ENCODE measurements at regions not wholly inside any gene's neighbourhood (a gene's known extent, or its start where the extent isn't known, plus 50 kb on each side); places are given as distances from the start of the nearest gene placed in this dataset.
"Not testable (repeated sequence)": the region's sequence is repeated elsewhere in the genome, so short reads cannot be mapped to it uniquely, and the experiment has no call there.

DNA sequence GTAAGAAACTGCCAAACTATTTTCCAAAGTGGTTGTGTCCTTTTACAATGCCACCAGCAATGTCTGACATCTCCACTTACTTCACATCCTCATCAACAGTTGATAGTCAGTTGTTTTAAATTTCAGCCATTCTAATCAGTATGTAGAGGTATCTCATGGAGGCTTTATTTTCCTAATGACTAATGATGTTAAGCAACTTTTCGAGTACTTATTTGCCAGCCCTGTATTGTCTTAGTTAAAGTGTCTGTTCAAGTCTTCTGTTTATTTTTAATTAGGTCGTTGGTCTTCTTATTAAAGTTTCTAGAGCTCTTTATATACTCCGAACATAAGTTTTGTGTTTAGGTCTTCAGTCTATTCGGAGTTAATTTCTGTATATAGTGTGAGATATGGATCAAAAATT lies 54.9 kb upstream of the NBPF12 start:
- DNase-seq (ENCODE audit: low read depth): not testable (repeated sequence)

DNA sequence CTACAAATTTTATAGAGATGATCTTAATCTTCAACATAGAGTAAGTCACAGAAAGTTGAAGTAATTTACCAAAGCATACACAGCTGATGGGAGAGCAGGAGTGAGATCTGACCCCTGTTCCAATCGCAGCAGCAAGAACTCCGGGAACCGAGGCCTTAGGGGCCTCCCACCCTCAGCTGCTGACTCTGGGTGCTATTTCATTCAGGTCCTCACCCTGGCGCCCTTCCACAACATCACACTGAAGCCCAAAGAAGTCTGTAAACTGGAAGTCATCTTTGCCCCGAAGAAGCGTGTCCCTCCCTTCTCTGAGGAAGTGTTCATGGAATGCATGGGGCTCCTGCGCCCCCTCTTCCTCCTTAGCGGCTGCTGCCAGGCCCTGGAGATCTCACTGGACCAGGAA lies 57.0 kb upstream of the NBPF12 start:
- not testable (repeated sequence) for DNase-seq (ENCODE audit: low read depth)

DNA sequence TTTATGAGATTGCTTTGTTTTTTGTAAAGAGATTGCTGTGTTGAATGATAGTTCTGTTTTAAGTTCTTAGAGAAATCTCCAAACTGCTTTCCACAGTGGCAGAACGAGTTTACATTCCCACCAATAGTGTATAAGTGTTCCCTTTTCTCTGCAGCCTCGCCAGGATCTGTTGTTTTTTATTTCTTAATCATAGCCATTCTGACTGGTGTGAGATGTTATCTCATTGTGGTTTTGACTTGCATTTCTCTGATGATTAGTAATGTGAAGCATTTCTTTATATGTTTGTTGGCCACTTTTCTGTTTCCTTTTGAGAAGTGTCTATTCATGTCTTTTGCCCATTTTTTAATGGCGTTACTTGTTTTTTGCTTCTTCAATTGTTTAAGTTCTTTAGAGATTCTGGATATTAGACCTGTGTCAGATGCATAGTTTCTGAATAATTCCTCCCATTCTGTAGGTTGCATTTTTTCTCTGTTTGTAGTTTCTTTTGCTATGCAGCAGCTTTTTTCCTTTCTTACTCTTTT lies 74.3 kb upstream of the NBPF12 start:
- DNase-seq (ENCODE audit: low read depth): not testable (repeated sequence)

DNA sequence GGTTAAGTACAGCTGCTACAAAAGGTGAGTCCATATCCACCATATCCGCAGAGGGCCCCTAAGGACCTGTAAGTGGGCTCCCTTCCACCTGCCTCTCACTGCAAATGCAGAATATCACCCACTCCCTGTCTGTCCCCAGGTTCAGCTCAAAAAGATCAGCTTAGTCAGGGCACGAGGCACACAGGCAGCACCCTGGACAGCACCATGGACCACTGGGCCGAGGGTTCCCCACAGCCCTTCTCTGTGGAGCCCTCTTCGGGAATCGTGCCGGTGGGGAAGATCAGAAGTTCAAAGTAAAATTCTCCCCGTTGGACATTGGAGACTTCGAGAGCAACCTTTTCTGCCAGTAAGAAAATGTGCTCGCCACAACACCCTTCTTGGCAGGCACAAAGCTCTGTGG lies 85.0 kb upstream of the NBPF12 start:
- not testable (repeated sequence) for DNase-seq (ENCODE audit: low read depth)

DNA sequence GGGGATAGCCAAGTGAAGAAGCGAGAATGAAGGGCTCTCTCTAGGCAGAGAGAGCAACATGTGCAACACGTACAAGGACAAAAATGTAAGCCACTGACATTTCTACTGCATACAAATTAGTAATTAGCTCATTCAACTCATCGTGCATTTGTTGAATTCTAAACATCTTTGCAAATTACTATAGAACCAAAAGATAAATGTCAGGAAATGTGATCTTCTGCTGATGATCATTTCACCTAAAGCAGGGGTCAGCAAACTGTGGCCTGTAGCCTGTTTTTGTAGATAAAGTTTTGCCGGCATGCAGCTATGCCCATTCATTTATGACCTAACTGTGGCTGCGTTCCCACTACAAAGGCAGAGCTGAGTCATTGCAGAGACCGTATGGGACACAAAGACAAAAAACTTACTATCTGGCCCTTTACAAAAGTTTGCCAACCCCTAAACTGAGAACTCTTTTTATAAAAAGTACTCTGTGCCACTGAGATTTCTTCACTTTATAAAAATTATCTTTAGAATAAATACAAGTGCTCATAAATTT lies 87.7 kb upstream of the NBPF12 start:
- not testable (repeated sequence) for DNase-seq (ENCODE audit: low read depth)

DNA sequence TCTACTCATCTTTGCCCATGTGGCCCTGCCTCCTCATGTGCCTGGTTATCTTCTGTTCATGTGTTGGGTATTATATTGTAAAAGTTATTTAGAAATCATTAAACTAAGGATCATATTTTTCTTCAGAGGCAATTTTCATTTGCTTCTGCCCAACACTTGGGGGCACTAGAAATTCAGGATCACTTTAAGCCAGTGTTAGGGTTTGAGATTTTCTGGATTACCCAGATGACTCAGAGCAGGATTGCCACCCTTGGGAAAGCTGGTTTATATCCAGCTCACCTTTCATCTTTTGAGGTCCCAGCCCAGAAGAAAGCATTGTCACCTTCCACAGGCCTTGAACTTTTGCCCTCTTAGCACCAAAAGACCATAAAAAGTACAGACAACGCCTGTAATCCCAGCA lies 99.4 kb upstream of the NBPF12 start:
- not testable (repeated sequence) for DNase-seq (ENCODE audit: low read depth)

DNA sequence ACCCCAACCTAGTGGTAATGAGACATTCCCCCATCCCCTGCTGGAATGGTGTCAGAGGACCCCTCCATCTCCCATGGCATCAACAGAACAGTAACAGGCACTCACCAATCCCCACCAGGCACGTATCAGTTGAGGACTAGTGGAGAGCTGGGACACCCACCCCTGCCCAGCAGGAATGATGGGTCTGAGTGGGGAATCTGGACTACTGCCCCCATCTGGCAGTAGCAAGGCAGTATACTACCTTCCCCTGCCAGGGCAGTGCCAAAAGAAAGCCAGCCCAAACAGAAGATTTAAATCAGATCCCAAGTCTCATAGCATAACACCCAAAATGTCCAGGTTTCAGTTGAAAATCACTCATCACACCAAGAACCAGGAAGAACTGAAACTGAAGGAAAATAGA lies 111.2 kb upstream of the NBPF12 start:
- not testable (repeated sequence) for DNase-seq (ENCODE audit: low read depth)

DNA sequence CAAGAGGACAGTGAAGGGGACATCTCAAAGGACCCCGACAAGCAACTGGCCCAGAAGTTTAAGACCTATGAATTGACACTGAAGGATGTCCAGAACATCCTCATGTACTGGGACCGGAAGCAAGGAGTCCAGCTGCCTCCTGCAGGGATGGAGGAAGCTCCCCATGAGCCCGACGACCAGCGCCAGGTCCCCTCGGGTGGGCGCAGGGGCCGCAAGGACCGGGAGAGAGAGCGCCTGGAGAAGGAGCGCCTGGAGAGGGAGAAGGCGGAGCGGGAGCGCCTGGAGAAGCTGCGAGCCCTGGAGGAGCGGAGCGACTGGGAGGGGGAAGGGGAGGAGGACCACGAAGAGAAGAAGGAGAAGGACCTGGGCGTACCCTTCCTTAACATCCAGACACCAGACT lies 143.9 kb upstream of the NBPF12 start:
- not testable (repeated sequence) for DNase-seq (ENCODE audit: low read depth)

DNA sequence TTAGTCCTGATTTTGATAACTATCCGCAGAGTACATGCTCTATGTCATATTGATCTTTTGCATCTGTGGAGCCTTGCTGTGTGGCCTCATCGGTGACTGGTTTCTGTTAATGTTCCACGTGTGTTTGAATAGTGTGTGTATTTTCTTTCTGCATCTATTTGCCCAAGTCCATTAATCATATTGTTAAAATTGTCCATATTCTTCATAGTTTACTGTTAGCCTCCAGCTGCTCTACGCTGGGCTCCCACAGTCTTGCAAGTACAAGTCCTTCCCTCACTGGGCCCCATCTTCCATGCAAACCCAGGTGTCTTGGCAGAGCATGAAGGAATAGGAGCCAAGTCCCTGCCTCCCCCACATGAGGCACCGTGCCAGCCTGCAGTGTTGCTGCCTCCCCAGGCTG lies 145.4 kb upstream of the NBPF12 start:
- DNase-seq (ENCODE audit: low read depth): not testable (repeated sequence)

DNA sequence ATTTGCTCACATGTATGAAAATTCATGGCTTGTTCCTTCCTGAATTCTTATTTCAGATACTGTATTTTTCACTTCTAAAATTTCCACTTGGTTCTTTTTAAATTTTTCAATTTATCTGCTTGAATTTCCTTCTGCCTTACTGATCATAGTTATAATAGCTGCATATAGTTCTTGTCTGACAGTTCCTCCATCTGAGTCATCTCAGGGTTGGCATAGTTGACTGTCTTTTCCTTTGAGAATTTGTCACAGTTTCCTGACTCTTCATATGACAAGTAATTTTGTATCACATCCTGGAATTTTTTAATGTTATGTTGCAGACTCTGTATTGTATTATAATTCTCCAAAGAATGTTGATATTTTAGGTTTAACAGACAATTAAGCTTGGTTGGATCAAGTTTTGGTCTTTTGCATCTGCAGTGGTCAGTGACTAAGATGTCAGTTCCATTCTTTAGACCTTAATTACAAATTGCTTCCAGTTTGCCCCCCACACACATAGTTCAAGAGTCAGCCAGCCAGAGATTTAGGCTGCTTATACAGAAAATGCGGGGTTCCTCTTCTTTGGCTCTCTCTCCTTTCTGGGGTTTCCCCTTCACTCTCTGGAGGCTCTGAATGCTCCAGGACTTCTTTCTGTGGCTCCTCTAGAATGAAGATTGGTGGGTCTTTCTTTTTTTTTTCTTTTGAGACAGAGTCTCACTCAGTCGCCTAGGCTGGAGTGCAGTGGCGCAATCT lies 153.7 kb upstream of the NBPF12 start:
- not testable (repeated sequence) for DNase-seq (ENCODE audit: low read depth)

DNA sequence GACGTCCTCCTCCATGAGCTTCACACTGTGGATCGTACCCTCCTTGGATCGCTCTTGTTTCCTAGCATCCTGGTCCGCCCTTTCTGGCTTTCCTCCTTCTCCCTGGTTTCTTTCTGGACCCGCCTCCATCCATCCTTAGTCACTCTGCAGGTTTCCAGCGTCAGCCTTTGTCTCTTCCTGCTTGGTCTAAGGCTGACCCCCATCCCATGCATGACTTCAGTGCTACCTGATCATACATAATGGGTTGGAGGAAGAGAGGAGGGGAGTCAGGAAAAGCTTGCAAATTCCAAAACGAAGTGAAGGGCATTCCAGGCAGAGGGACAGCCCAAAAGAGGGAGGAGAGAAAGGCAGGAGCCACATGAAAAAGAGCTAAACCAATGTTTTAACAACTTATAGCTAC lies 156.9 kb upstream of the NBPF12 start:
- DNase-seq (ENCODE audit: low read depth): not testable (repeated sequence)

DNA sequence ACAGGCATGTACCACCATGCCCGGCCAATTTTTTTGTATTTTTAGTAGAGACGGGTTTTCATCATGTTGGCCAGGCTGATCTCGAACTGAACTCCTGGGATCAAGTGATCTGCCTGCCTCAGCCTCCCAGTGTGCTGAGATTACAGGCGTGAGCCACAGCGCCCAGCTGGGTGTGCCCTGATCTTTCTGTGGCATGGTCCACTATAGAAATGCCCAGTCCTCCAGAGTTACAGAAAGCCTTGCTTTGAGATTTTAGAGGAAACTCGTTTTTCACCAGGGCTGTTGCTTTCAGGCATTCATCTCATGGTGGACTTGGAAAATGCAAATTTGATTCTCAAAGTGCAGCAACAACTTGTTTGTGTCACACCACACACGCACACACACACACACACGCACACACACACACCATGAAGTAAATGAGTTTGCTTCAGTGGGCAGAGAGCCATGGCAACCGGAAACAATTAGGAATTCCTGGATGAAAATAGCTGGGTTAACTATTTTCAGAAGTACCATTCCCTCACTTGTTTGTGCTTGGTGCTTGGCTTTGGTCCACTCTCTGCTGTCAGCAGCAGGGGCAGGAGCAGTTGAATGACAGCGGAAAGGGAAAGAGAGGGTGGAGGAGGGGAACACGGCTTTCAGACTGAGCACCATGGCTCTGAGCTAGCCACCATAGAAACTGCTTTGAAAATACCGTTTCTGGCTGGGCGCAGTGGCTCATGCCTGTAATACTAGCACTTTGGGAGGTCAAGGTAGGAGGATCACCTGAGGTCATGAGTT lies 160.1 kb upstream of the NBPF12 start:
- DNase-seq (ENCODE audit: low read depth): not testable (repeated sequence)

DNA sequence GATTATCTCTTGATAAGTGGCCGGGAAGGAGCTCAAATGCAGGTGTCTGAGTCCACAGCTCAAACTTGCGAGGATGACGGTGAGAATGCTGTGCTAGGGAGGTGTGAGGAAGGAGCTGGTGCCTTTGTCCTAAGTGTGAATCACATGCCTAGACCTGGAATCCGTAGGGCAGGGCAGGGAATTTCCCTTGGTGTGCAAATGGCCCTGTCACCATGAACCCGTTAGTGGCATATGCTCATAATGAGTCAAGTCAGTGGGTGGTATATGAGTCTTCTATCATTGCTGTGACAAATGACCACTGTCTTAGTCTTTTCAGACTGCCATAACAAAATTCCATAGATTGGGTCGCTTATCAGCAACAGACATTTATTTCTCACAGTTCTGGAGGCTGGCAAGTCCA lies 163.1 kb upstream of the NBPF12 start:
- DNase-seq (ENCODE audit: low read depth): not testable (repeated sequence)

DNA sequence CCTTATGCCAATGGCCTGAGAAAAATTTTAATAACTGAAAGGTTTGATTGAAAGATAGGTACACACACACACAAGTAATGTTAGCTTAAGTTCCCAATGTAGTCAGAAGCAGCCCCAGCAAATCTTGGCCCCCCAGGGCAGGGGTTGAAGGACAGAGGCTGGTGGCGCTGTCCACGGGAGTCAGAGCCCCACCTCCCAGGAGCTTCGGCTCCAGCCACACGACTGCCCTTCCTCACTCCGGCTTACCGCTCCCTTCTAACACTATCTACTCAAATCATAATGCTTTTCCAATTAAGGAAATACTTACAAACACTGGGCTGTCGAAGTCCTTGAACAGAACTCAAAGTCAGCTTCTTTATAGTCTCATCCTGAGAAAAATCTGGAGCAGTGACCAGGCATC lies 163.9 kb upstream of the NBPF12 start:
- not testable (repeated sequence) for DNase-seq (ENCODE audit: low read depth)

DNA sequence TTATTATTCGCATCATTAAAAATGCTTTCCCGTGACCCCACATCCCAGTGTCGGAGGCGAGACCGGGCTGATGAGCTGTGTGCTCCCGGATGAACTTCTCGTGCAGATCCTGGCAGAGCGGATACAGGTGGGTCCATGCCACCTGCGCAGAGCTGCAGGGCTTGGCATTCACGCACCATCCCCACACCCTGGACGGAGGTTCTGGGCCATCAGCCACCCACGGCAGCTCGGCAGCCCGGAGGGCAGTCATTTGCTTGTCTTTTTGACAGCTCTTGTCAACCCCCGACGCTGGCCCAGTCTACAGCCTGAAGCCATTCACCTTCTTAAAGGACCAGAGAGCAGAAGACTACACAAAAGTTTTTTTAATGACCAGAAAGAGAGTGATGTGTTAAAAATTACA lies 166.7 kb upstream of the NBPF12 start:
- DNase-seq (ENCODE audit: low read depth): not testable (repeated sequence)

DNA sequence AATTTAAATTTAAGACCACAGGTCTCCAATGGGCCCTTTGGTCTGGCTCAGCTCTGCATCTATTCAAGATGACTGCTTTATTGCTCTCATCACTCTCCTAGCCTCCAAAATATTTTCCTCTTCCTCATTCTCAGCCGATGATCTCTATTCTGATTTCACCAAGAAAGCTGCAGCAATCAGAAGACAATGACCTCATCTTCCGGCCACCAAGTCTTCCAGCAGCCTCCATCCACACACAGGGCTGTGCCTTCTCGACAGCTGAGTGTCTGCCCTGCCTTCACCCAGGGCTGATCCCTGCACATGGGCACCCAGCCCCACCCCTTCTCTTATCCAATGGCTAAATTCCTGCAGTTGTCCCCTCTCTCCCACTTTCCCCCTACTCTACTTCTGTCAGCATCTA lies 167.1 kb upstream of the NBPF12 start:
- DNase-seq (ENCODE audit: low read depth): not testable (repeated sequence)

DNA sequence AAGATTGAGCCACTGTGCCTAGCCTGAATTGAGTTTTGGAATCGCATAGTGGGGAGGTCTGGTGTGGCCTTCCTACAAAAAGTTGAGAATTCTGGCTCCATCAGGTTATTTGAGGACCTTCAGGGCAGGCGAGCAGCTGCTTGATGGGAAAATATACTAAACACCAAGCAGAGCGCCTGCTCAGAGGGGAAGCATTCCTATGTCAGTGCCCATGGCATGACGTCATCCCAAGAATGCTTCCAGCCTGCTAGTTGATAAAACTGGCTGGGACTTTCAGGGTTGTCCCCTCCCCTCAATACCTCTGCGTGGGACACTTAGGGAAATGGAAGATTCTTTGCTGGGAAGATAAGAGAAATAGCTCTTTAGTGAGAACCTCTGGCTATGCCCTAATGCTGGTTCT lies 174.9 kb upstream of the NBPF12 start:
- not testable (repeated sequence) for DNase-seq (ENCODE audit: low read depth)

DNA sequence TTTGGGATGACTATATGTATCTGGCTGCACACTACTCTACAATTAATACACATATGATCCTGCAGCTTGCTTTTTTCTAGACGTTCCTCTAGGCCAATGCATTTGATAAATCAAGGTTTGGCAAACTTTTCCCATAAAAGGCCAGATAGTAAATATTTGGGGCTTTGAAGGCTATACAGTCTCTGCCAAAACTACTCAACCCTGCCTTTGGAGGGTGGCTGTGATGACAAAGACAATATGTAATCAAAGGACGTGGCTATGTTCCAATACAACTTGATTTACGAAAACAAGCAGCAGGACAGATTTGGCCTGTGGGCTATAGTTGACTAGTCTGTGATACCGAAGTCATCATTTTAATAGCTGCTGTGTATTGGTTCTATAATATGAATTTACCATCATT lies 181.3 kb upstream of the NBPF12 start:
- not testable (repeated sequence) for DNase-seq (ENCODE audit: low read depth)

DNA sequence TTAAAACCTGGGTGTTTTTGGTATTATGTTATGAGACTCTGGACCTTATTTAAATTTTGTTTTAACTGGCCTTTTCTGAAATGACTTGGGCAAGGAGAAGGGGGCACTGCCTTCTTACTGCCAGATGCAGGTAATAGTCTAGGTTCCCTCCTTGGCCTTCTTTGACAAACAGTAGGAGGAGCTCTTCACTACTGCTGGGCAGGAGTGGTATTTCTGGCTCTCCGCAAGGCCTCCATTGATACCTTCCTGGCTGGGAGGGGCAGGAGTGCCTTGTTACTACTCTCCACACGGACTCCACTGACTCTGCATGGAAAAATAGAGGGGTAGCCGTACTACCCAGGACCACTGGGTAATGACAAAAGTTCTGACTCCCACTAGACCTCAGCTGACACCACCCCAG lies 189.4 kb upstream of the NBPF12 start:
- DNase-seq (ENCODE audit: low read depth): not testable (repeated sequence)

DNA sequence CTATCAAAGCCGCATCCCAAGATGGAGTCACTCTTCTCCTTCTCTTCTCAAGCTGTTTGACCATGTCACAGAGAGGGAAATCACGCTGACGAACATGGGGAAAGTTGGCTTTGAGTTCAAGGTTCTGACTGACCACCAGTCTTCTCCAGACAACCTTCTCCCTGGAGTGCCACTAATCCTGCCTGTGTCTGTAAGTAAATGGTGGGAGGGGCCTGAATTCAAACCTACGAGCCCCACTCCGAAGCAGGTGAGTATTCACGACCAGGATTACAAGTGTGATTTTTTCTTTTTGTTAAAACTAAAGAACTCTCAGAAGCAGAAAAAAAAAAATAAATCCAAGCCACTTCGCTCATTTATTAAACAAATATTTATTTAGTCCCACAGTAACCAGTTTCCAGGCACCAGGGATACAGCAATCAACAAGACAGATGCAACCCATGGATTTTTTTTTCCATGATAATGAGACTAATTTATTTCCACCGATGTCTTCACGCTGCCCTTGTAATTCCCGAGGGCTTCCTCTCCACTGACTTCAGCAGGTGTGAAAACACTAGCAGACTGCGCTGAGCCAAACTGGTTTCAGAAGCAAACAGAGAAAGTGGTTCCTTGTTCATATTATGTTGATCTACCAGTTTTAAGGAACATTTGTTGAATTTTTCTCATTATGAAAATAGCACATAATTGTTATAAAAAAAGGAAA lies 206.0 kb upstream of the NBPF12 start:
- DNase-seq (ENCODE audit: low read depth): not testable (repeated sequence)

DNA sequence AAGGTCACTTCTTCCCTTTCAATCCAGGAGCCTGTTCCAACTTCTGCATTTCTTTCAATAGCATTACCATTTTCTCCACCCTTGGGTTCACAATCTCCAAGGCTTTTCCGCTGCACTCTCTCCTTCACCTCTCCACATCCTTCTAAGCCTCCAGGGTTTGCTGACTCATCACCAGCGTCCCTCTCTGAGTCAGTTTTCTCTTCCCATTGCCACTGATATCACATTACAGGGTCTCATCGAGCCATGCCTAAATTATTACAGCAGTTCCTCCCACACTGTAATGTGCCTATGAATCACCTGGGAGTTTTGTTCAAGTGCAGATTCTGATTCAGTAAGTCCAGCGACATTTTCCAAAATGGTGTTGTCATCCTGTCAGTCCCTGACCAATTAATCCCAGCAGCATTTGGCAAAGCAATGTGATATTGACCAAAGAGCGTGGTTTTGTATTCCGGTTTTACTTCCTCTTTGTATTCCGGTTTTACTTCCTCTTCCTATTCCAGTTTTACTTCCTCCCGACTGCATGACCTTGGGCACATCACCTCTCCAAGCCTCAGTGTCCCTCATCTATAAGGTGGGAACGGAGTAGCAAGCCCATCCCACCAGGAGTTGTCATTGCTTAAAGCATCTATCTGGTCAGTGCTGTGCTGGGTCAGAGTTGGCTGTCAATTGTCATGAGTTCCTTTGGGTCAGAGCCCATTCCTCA lies 208.3 kb upstream of the NBPF12 start:
- not testable (repeated sequence) for DNase-seq (ENCODE audit: low read depth)

DNA sequence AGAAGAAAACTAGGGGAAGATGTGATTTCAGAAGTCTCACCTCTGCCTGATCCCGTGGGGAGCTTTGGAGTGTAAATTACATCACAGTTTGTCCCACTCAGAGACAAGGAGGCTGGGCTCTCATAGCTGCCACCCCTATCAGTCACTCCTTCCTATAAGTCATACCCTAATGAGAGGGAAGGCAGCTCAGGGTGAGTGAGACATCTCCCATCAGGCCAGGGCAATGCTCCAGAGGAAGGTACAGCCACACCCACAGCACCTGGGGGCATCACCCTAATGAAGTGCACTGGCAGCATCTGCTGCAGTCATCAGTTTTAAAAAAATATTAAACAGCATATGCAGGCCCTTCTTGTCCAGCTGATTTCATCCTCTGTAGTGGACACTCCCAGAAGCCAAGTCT lies 223.1 kb upstream of the NBPF12 start:
- not testable (repeated sequence) for DNase-seq (ENCODE audit: low read depth)

Data from T-helper 22 cell (primary cell).